Hematopoietic multipotent progenitor cell (in vitro differentiated cells): ENCODE measurements at regions not wholly inside any gene's neighbourhood (a gene's known extent, or its start where the extent isn't known, plus 50 kb on each side); places are given as distances from the start of the nearest gene placed in this dataset.

Experiments
- DNase-seq, 3 donors: peaks; one replicate each; pipeline ENCODE4 v3.0.0-alpha.2; 2011 to 2015; ENCODE audit warnings: low read depth in 2 of 3, low spot score in 2 of 3

GRCh38 chr6:170124836-170125235 is 166.0 kb downstream of the DLL1 start:
- no peak for DNase-seq

- no peak for DNase-seq
Observed at GRCh38 chr6:170124150-170124549, 166.7 kb downstream of the DLL1 start.

GRCh38 chr6:170122651-170123050 is 168.2 kb downstream of the DLL1 start:
- DNase-seq: no peak

DNA sequence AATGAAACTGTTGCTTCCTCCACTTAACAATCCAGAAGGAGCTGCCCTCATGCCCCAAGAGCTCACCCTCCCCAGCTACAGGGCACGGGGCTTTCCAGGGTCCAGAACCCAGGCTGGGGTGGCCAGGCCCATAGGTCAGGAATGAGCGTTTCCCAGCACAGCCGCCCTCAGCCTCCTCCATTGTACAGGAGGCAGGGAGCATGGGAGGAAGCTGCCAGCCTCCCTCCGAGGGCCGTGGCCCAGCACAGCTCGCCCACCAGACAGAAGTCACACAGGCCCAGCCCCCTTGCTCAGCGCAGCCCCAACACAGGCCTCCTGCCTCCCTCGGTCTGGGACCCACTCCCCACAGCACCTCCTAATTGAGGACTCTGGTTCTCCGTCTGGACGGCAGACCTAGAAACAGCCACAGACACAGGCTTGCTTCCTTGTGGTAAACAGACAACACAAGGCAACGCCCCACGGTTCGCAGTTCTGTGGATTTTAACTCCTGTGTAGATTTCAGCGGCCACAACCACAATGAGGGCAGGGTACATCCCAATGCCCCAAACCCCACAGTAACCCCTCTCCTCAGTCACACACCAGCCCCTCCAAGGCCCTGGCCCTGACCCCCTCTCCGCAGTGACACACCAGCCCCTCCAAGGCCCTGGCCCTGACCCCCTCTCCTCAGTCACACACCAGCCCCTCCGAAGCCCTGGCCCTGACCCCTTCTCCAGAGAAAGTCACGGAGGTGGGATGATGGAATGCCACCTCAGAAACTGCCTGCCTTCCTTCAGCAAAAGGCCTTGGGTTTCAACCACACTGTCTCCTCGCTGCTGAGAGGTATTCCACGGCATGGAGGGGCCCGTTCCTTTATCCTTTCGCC is 173.5 kb downstream of the DLL1 start:
- DNase-seq: no peak

DNA sequence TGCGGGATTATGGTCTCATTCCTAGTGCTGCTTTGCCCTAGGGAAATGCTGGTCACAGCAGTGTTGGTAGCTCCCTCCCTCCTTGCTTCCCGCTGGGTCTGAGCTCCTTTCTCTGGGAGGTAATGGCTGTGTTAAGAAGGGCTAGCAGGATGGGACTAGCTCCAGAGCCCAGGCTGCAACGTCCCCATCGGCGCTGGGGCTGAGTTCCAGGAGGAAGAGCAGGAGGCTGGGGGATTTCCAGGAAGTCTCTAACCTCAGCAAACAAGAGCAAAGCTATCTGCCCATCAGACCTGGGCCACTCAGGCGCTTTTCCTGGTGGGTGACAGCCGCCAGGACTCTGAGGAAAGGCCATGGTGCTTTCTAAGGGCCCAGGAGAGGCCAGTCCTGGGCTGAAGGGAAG is 174.2 kb downstream of the DLL1 start:
- DNase-seq: no peak

GRCh38 chr6:170114956-170115855 is 175.7 kb downstream of the DLL1 start:
- no peak for DNase-seq

- DNase-seq: no peak
Observed at GRCh38 chr6:170114187-170114945, 176.5 kb downstream of the DLL1 start.

GRCh38 chr6:170113141-170113540 is 177.7 kb downstream of the DLL1 start:
- no peak for DNase-seq

DNA sequence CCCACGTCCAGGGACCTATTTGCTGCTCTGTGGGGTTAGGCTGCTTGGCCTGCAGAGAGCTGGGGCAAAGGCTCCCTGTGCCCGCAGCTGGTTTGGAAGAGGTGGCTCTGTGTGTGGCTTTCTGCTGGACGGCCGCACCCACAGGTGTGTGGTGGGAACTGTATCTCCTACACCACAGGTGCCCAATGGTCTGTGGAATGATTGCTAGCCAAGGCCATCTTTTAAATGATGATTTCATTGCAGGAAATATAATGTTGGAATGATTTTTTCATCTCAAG is 178.4 kb downstream of the DLL1 start:
- DNase-seq: no peak

- no peak for DNase-seq
Observed at GRCh38 chr6:170111816-170112582, 178.9 kb downstream of the DLL1 start.

GRCh38 chr6:170111141-170111664 is 179.7 kb downstream of the DLL1 start:
- DNase-seq: no peak

DNA sequence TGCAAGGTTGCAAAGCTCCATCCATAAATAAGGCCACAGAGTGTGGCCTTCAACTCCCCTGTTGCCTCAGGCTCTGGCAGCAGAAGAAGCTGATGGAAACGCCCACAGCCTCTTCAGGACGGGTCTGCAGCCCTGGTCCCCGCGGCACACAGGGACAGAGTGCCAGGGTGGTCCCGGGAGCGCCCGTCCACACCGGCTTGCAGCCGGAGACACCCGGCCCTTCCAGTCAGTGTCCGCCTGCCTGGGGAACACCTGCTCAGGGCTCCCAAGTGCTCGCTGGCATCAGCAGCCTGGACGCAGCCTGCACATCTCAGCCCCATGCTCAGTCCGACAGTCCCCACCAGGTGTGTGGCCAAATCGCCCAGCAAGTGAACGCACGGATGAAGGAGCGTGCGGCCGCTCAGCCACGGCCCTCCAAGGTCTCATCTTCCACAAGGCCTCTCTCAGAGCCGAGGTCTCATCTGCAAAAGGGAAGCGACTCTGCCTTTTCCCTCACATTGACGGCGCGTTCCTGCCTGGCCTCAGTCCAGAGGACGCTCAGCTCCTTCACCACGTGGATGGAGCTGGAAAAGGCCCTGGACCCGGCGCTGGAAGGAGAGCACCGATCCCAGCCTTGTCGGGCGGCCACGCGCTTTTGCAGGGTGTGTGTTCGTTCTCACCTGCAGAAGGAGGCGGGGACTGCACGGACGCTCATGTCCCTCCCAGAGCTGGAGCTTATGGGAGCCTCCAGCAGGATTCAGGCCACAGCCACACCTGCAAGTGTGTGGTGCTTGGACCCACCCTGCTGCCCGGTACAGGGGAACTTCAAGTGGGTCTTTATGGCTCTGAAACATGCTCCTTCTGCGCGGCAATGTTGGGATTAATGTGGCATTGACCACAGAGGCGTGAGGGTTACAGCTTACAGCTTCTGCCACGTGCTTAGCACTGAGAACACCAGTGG is 180.4 kb downstream of the DLL1 start:
- no peak for DNase-seq

GRCh38 chr6:170108890-170109587 is 181.8 kb downstream of the DLL1 start:
- no peak for DNase-seq

DNA sequence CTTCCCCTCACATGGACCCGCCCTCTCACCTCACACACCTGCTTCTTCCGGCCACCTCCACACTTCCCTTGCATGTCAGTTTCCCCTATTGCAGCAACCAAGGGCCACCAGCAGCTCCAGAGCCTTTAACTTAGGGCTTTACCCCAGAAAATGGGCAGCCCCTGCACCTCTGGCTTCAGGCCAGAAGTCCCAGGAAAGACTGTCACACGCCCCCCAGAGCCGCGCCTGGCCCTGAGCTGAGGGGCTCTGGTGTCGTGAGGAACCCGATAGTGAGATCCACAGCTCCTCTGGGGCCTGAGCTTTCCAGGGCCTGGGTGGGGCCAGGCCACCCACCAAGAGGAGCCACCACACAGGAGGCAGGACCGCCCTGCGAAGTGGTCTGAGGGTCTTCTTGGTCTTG is 182.4 kb downstream of the DLL1 start:
- DNase-seq: no peak

DNA sequence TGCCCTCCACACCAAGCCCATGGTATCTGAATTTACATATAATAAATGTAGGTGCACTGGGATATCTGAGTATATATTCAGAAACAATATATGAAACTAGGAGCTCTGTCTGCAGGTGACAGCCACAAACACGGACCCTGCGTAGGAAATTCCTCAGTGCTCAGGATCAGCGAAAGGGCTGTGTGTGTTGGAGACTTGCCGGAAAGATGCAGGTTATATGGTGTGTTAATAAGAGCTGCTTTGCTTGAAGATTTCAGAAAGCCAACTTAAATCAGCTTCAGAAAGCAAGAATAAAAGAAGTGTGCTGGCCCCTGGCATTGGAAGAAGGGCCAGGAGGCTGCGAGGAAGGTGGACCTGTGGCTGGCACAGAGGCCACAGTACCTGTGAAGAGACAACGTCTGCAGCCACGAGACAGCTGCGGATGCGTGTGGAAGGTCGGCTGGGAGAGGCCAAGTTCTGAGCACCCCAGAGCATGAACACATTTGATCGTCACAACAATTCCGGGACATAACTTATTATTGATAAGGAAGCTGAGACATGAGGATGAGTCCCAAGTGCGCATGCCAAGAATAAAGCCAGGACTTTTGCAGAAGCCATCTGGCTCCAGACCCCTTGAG is 183.2 kb downstream of the DLL1 start:
- DNase-seq: no peak

- DNase-seq: no peak
Observed at GRCh38 chr6:170106906-170107525, 183.9 kb downstream of the DLL1 start.

DNA sequence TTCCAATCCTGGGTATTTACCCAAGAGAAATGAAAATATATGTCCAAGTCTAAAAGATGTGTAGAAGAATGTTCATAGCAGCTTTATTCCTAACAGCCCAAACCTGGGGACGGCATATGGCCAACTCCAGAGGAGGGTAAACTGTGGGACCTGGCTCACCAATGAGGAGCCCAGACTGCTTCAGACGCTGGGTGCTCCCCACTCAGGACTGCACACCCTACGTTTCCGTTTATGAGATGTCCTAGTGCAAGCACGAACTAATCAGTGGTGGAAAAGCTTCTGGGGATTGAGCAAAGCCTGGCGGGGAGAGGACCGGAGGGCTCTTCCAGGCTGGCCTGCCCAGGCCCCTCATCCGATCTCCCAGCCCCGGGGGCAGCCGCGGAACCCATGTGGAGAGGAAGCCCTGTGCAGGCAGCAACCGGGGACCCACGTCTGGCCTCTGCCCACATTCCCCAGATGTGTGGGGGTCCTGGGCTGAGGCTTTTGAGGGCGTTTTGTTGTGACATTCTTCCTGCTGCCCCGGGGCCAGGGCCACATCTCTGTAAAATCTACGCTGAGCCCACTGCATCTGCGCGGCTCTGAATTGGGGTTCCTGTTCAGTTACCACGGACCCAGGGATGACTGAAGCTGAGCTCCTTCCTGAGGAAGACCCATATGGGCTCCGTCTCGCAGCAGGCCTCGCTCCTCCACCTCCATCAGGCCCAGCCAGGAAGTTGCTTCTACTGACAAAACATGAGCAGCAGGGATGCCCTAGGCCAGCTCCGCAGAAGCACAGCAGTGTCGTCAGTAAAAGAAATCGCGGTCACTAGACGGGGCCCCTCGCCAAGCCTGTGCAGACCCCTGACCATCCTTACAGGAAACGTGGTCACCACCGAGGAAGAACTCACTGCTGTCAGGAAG is 188.0 kb downstream of the DLL1 start:
- no peak for DNase-seq
